GM12873 (cell line): ENCODE measurements at regions not wholly inside any gene's neighbourhood (a gene's known extent, or its start where the extent isn't known, plus 50 kb on each side); places are given as distances from the start of the nearest gene placed in this dataset.

Experiments
- TF ChIP-seq, protein P1 (sequence below): IDR thresholded peaks from 2 replicates; pipeline ENCODE4 v1.5.1; 2012; ENCODE audit warnings: low read depth, mild to moderate bottlenecking, moderate library complexity, low read length, control low read depth; ENCODE audit not compliant: insufficient read depth; ENCODE audit errors: missing control alignments

DNA sequence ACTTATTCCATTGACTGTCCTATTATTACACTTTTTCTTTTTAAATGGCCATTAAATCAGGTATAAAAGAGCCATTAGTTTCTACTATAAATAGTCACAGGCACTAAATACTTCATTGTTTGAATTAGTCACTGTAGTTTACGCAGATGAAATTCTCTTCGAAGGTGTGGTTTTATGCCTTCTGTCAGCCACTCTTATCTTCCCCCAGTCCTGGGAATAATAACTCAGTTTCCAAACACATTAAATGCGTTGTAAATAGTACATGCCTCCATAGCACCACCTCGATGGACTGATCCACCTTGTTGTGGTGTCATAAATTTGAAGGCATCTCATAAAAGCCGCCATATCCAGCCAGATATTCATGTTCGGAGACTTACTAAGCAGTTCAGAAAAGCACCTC is 72.1 kb upstream of the PARD3B start:
- TF ChIP-seq, protein P1, sequence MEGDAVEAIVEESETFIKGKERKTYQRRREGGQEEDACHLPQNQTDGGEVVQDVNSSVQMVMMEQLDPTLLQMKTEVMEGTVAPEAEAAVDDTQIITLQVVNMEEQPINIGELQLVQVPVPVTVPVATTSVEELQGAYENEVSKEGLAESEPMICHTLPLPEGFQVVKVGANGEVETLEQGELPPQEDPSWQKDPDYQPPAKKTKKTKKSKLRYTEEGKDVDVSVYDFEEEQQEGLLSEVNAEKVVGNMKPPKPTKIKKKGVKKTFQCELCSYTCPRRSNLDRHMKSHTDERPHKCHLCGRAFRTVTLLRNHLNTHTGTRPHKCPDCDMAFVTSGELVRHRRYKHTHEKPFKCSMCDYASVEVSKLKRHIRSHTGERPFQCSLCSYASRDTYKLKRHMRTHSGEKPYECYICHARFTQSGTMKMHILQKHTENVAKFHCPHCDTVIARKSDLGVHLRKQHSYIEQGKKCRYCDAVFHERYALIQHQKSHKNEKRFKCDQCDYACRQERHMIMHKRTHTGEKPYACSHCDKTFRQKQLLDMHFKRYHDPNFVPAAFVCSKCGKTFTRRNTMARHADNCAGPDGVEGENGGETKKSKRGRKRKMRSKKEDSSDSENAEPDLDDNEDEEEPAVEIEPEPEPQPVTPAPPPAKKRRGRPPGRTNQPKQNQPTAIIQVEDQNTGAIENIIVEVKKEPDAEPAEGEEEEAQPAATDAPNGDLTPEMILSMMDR = no peak

DNA sequence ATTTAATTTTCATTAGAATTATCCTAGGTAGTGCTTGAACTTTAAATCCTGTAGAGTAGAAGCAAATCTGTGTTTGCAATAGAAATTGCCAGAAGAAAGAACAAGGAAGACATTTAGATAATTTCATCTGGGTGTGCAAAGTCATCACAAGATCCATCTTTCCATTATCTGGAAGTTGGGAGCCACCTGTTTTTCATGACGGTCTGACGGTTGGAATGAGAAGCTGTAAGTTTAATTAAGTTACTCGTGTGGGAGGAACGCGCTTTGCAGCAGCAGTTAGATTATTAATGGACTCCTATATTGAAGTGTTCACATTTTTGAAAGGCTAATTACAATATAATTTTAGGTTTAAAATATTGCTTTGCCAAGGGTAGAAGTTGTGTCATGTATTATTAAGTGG is 69.9 kb upstream of the PARD3B start:
- TF ChIP-seq, protein P1 = no peak

DNA sequence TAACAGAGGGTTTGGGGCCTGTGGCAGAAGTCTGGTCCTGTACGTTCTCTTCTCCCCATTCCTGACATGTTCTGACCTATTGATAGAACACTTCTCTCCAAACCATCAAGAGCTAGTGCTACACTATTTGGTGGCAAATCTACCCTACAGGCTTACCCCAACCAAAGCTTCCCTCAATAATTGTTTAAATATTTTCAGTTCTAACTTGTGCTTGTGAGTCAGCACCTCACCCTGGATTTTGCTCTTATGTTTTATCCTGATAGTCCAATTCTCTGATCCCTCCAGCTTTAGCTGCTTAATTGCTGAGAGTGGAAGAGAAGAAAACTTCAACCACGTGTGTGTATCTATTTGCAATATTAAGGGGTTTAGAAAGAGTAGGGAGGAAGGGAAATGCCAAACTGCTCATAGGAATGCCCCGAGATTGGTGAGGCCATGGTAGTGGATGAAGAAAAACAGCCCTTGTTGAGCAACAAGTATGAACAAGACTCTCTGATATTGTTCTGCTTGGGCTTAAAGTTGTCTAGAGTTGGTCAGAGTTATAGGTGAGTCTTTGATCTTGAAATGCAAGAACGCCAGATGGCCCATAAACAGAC is 67.8 kb upstream of the PARD3B start:
- TF ChIP-seq, protein P1 = no peak

DNA sequence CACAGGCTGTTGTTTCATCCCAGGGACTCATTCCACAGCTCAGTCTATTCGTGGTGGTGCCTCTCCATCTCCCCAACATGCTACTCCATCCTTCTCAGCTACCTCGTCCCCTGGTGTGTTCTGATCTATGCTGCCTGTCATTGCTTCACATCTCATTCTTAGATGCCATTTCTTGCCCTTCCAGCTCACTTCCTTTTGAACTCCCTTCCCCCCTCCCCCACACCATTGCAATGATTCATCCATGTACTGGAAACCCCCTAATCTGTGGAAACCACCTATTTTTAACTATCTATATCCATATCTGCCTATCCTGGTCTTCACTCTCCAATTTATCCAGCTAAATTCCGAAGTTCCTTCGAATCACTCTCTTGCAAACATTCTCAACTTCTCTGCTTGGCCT is 65.7 kb upstream of the PARD3B start:
- TF ChIP-seq, protein P1 = no peak

DNA sequence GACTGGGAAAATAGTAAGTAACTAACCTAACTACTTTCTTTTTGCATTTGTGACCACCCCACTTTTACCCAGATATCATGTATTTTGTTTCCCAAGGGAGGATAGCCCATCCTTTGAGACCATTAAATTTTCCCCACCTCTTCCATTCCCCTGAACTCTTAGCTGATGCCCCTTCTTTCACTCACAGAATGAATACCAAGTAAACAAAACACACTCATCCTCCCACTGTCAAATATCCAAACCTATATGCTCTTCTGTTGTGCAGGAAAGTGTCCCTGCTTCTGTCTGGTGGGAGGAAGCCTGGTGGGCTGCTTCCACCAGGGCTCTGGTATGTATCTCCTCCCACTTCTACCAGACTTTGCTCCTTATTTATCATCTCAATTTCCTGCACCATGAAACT is 64.6 kb upstream of the PARD3B start:
- TF ChIP-seq, protein P1 = no peak

DNA sequence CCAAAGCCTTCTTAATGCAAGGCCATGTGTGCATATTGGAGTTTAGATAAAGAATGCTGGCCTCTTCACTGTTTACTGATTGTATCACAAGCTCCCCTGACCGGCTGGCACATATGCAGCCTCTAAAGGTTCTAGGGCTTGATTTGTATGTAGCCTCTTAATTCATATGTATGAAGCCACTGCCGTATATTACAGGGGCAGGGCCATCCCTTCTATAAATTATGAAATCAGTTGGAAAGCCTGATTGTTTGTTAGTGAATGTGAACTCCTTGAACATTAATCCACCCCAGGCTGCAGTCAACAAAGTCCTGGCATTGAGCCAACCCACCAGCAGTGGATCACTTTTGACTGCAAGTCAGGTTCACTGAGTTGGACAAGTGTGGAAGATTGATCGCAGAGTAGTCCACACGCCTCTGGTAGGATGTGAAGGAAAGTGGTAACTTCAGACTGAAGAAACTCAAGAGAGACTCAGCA is 61.6 kb upstream of the PARD3B start:
- TF ChIP-seq, protein P1 = no peak

DNA sequence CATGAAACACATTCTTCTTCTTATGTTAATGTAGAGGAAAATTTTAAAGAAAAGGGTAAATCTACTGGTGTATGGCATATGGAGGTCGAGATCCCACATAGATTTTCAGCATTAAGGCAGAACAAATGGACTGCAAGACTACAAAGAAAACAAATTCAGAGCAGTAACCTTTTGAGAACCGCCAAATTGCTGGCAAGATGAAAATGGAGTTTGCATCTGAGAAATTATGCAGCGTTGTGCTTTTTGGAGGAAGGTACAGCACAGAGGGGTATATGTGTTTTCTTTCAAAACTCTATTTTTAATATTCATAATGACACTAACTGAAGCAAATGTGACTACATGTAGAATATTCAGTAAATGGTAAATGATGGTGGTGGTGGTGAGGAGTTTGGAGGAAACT is 59.0 kb upstream of the PARD3B start:
- TF ChIP-seq, protein P1 = no peak
